ENCODE measurements at regions not wholly inside any gene's neighbourhood (a gene's known extent, or its start where the extent isn't known, plus 50 kb on each side); places are given as distances from the start of the nearest gene placed in this dataset.

- DNase-seq (ENCODE audit: low read depth in 2 of 3, low spot score in 2 of 3): no peak
Measured at GRCh38 chr6:111957623-111958315, 84.5 kb upstream of the FYN start.

DNA sequence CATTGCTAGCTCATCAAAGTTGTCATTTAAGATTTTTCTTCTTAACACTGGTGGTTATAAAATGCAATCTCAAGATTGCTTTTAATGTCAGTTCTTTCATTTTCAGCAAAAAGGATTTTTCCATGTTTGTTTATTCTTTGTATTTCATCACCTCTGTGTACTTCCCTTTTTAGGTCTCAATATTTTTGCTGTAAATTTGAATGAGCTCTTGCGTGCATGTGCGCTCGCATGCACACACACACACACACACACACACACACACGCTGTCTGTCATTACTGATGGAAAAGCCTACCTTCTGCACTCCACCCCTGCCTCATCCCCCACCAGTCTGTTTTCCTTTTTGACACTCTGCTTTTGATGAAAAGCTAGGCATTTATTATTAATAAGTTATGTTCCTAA, 85.3 kb upstream of the FYN start:
- DNase-seq (ENCODE audit: low read depth in 2 of 3, low spot score in 2 of 3): peak in 1 of 3 donors; percentile 13

- no peak for DNase-seq (ENCODE audit: low read depth in 2 of 3, low spot score in 2 of 3)
Measured at GRCh38 chr6:111959766-111960165, 86.5 kb upstream of the FYN start.

GRCh38 chr6:111967131-111967530, 86.8 kb upstream of the CCN6 start:
- no peak for DNase-seq (ENCODE audit: low read depth in 2 of 3, low spot score in 2 of 3)

DNA sequence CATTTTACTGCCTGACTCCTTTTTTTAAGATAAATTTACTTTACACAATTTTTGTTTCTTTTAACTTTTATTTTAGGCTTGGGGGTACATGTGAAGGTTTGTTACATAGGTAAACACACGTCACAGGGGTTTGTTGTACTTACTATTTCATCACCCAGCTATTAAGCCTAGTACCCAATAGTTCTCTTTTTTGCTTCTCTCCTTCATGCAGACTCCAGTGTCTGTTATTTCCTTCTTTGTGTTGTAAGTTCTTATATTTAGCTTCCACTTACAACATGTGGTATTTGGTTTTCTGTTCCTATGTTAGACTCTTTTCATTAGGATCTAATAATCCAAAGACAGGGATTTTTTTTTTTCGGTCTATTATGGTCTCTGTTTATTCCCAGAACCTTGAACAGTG, 83.5 kb upstream of the CCN6 start:
- DNase-seq (ENCODE audit: low read depth in 2 of 3, low spot score in 2 of 3): no peak

GRCh38 chr6:111971181-111971841, 82.6 kb upstream of the CCN6 start:
- no peak for DNase-seq (ENCODE audit: low read depth in 2 of 3, low spot score in 2 of 3)

DNA sequence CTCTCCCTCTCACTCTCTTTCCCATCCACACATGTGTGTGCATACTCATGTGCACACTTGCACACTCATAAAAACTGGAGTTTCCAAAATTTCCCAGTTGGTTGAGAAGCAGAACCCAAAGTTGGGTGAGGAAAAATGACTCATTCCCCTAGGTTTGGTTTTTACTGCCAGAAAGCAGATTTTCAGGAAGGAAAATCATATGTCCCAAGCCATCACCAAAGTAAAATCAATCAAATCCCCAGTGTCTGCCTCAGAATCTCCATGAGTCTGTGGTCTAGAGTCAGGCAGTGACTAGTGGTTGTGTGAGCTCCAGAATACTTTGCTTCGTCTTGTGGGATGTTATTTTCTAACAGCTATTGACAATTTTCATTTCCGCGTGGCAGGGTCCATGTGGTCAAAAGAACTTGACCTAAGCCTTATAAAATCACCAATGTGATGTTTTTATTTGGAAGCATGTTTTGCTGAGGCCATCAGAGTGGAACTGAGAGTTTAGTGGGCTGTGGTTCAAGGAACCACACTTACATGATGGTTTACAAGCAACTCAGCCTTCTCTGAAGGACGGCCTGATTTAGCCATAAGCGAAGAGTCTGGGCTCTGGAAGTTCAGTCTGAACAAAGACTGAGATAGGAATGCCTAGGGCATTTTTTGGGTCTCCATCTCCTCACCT, 81.9 kb upstream of the CCN6 start:
- no peak for DNase-seq (ENCODE audit: low read depth in 2 of 3, low spot score in 2 of 3)

GRCh38 chr6:111972745-111973117, 81.2 kb upstream of the CCN6 start:
- DNase-seq (ENCODE audit: low read depth in 2 of 3, low spot score in 2 of 3): no peak

- DNase-seq (ENCODE audit: low read depth in 2 of 3, low spot score in 2 of 3): no peak
Measured at GRCh38 chr6:111973118-111973761, 80.7 kb upstream of the CCN6 start.

GRCh38 chr6:111973927-111974639, 79.8 kb upstream of the CCN6 start:
- DNase-seq (ENCODE audit: low read depth in 2 of 3, low spot score in 2 of 3): no peak

DNA sequence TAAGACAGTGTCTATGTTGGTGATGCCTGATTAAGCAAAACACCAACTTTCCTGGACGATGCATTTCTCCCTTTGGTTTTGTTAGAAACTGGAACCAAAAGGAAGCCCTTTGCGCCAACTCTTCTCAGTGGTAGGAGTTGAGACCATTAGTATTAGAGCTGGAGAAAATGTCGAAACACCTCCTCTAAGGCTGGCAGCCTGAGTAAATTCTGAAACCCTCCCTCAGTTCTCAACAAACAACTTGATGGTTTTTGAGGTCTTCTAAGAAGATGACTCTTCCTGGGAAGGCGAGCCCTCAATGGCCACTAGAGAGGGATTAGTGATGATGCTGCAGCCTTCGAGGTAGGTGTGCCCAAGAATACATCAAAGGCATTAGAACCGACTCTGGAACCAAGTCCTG, 78.4 kb upstream of the CCN6 start:
- DNase-seq (ENCODE audit: low read depth in 2 of 3, low spot score in 2 of 3): no peak

DNA sequence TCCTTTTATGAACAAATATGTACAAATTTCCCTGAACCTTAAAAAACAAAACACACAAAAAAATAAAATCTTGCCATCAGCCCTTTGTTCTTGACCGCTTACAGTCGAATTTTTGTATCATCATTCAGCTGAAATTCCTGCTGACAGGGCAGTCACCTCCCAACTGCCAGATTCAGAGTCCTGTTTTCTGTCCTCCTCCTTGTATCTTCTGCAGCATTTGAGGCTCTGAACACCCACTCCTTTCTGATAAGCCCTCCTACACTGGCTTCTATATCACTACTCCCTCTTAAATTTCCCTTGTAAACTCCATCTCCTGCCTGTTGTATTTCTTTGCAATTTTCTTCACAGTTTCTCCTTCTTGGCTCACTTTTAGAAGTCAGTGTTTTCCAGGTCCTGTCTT, 77.8 kb upstream of the CCN6 start:
- no peak for DNase-seq (ENCODE audit: low read depth in 2 of 3, low spot score in 2 of 3)

DNA sequence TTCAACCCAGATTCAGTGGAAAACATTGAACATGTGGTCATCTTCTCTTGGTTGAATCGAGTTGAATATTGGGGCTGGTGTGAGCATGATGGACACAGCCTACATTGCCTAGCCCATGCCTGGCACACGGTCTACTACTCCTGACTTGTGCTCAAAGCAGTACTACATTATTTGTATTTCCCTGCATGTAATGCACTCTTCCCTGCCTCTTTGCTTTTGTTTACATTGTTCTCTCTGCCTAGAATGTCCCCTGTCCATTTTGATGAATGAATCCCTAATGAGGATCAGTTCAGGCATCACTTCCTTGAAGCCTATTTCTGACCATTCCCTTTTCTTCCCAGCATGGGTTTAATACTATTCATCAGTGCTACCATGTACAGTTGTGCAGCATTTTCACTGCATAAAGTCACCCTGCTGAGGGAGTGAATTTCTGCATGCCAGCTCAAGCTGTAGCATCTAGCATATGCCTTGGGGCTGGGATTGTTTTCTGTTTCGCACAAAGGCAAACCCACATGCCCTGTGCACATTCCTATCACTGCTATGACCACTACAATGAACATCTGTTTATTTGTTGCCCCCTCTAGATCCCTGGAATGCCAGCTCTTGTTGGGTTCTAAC, 75.3 kb upstream of the CCN6 start:
- DNase-seq (ENCODE audit: low read depth in 2 of 3, low spot score in 2 of 3): no peak

- no peak for DNase-seq (ENCODE audit: low read depth in 2 of 3, low spot score in 2 of 3)
Measured at GRCh38 chr6:111979633-111980032, 74.3 kb upstream of the CCN6 start.

DNA sequence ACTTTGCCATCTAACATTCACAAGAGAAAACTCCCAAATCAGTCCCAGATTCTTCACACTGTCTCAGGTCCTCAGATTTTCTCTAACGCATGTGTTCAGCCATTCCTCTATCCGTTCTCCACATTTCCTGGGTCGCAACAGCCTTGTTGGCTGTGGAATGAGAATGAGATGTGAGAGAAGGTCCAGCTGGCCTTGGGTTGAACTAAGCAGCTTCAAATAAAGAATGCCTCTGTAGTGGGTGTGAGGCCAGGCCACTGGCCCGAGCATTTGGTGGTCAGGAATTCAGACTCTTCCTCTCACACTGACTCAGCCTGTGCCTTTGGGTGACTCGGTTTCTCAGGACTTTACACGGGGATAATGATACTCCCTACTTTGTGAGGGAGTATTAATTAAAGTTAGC, 73.8 kb upstream of the CCN6 start:
- DNase-seq (ENCODE audit: low read depth in 2 of 3, low spot score in 2 of 3): no peak

GRCh38 chr6:111980971-111981840, 72.7 kb upstream of the CCN6 start:
- DNase-seq (ENCODE audit: low read depth in 2 of 3, low spot score in 2 of 3): no peak

DNA sequence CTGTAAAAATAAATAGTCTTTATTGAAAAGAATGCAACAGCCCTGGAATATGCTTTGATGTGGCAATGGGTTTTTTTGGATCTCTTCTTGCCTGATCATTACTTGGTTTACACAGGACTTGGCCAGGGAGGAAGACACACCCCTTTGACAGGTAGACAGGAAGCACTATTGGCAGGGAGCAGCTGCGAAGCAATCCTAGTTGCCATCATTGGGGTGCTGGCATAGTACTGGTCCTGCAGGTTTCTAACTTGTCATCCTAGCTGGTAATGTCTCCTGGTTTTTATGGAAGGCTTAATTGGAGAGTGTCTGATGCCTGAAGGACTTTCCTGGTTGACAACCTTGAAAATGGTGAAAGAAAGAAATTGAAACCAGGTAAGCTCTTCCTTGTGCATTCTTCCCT, 71.2 kb upstream of the CCN6 start:
- no peak for DNase-seq (ENCODE audit: low read depth in 2 of 3, low spot score in 2 of 3)

DNA sequence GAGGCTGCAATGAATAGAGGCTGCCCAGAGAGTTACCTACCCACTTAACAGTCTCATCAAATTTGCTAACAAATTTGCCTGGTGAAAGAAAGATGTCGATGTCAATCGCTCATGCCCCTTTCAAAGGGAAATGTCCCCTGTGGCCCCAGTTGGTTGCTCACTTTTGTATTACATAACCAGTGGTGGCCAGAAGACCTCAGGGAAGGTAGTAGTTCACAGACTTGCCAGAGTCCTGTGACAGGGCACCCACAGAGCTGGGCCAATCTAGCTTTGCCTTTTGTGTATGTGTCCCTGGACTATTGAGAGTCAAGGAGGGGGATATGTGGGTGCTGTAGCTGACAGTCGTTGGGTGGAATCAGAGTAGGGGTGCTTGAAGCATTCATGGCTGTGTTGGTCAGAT, 70.7 kb upstream of the CCN6 start:
- no peak for DNase-seq (ENCODE audit: low read depth in 2 of 3, low spot score in 2 of 3)

GRCh38 chr6:111984081-111984480, 69.8 kb upstream of the CCN6 start:
- DNase-seq (ENCODE audit: low read depth in 2 of 3, low spot score in 2 of 3): no peak

All from hematopoietic multipotent progenitor cell (in vitro differentiated cells).